ENCODE measurements at regions not wholly inside any gene's neighbourhood (a gene's known extent, or its start where the extent isn't known, plus 50 kb on each side); places are given as distances from the start of the nearest gene placed in this dataset.
A peak's percentile ranks its signal among the peaks of the same experiment; 100 is the strongest.

DNA sequence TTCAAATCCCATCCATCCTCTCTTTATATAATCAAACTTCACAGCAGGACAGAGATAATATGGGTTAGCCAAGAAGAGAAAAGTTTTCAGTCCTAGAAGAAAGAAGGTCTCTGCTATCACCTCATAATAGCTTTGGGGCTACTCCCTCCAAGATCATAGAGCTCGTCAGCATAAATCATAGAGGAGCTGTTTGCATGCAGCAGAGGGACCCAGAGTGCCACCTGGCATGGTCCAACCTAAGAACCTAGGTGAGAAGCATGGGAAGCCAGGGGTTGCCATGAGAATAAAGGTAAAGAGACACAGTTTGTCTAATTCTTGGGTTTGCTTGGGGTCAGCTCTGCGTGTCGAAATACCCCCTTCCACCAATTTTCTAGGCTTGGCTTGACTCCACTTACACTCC is 87.1 kb upstream of the CYP1B1 start:
- TF ChIP-seq, protein P1, sequence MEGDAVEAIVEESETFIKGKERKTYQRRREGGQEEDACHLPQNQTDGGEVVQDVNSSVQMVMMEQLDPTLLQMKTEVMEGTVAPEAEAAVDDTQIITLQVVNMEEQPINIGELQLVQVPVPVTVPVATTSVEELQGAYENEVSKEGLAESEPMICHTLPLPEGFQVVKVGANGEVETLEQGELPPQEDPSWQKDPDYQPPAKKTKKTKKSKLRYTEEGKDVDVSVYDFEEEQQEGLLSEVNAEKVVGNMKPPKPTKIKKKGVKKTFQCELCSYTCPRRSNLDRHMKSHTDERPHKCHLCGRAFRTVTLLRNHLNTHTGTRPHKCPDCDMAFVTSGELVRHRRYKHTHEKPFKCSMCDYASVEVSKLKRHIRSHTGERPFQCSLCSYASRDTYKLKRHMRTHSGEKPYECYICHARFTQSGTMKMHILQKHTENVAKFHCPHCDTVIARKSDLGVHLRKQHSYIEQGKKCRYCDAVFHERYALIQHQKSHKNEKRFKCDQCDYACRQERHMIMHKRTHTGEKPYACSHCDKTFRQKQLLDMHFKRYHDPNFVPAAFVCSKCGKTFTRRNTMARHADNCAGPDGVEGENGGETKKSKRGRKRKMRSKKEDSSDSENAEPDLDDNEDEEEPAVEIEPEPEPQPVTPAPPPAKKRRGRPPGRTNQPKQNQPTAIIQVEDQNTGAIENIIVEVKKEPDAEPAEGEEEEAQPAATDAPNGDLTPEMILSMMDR (IDR thresholded peaks at IDR 0.05), result peak in 1 of 3 experiments; percentile 17
- TF ChIP-seq EP300 (IDR thresholded peaks at IDR 0.05) (no peak), POLR2AphosphoS5 (IDR thresholded peaks at IDR 0.05) (no peak), POLR2A (IDR thresholded peaks at IDR 0.05; ENCODE audit: low read depth) (no peak)
